ENCODE measurements at regions not wholly inside any gene's neighbourhood (a gene's known extent, or its start where the extent isn't known, plus 50 kb on each side); places are given as distances from the start of the nearest gene placed in this dataset.

DNA sequence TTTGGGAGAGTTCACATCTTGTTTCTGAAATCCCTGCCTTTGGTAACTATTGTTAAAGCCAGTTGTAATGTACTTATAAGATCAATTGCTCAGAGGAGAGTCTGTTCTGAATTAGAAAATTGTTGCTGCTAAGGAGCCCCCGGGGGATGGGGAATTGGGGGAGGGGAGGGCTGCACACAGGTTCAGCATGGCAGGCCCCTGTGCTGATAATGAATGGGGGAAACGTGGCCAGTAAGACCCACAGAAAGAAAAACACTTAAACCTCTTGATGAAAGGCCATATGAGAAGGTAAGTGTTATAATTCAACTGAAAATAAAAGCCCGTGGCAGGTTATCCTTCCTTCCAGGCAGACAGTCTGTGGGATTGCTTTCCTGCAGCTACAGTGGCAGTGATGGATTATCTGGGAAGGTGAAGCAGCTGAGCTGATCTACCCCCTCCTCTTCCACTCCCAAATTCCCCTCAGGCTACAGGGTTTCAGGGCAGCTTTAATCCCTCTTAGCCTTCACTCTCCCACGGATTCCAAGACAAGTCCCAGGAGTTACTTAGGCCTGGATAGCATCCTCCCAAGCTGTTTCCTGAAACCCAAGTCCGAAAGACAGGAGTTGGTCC lies 398.8 kb downstream of the TBX15 start:
- TF ChIP-seq, protein P1, sequence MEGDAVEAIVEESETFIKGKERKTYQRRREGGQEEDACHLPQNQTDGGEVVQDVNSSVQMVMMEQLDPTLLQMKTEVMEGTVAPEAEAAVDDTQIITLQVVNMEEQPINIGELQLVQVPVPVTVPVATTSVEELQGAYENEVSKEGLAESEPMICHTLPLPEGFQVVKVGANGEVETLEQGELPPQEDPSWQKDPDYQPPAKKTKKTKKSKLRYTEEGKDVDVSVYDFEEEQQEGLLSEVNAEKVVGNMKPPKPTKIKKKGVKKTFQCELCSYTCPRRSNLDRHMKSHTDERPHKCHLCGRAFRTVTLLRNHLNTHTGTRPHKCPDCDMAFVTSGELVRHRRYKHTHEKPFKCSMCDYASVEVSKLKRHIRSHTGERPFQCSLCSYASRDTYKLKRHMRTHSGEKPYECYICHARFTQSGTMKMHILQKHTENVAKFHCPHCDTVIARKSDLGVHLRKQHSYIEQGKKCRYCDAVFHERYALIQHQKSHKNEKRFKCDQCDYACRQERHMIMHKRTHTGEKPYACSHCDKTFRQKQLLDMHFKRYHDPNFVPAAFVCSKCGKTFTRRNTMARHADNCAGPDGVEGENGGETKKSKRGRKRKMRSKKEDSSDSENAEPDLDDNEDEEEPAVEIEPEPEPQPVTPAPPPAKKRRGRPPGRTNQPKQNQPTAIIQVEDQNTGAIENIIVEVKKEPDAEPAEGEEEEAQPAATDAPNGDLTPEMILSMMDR (IDR thresholded peaks at IDR 0.05; ENCODE audit: low read depth, low read length, poor library complexity, severe bottlenecking) = no peak
- TF ChIP-seq EZH2phosphoT487 (IDR thresholded peaks at IDR 0.05; ENCODE audit: borderline replicate concordance, low read length) = no peak
